Mesenchymal stem cell (in vitro differentiated cells and primary cell): ENCODE measurements at regions not wholly inside any gene's neighbourhood (a gene's known extent, or its start where the extent isn't known, plus 50 kb on each side); places are given as distances from the start of the nearest gene placed in this dataset.
"Not testable (repeated sequence)": the region's sequence is repeated elsewhere in the genome, so short reads cannot be mapped to it uniquely, and the experiment has no call there.

Experiments used
- DNase-seq: peaks from one replicate; pipeline ENCODE4 v3.0.0-alpha.2; 2013
- H2AFZ ChIP-seq: one replicate; pipeline ENCODE4 v1.6.1; 2013; ENCODE audit warnings: low read depth, mild to moderate bottlenecking, control low read depth, inconsistent platforms, low read length, moderate library complexity
- H2AK5ac ChIP-seq: 2 replicates; pipeline ENCODE4 v1.6.1; 2013; ENCODE audit warnings: low read length, moderate library complexity, mild to moderate bottlenecking, inconsistent platforms; ENCODE audit not compliant: severe bottlenecking
- H2BK120ac ChIP-seq: one replicate; pipeline ENCODE4 v1.6.1; 2013; ENCODE audit warnings: low read depth, mild to moderate bottlenecking, inconsistent platforms, low read length, moderate library complexity
- H2BK12ac ChIP-seq, 2 experiments: one replicate each; pipeline ENCODE4 v1.6.1; 2013; ENCODE audit warnings: inconsistent platforms in 2 of 2, low read length in 2 of 2, mild to moderate bottlenecking in 2 of 2, moderate library complexity in 2 of 2, control low read depth in 1 of 2
- H2BK15ac ChIP-seq: one replicate; pipeline ENCODE4 v1.6.1; 2013; ENCODE audit warnings: mild to moderate bottlenecking, low read depth, inconsistent platforms; ENCODE audit not compliant: poor library complexity, severe bottlenecking
- H2BK5ac ChIP-seq: 2 replicates; pipeline ENCODE4 v1.6.1; 2013; ENCODE audit warnings: low read depth, mild to moderate bottlenecking, low read length, control low read depth, inconsistent platforms; ENCODE audit not compliant: poor library complexity, severe bottlenecking
- H3K14ac ChIP-seq, 2 experiments: one replicate each; pipeline ENCODE4 v1.6.1; 2013; ENCODE audit warnings: inconsistent platforms in 2 of 2, low read length in 2 of 2, control low read depth in 1 of 2, mild to moderate bottlenecking in 1 of 2, moderate library complexity in 1 of 2
- H3K18ac ChIP-seq, 2 experiments: one replicate each; pipeline ENCODE4 v1.6.1; 2013; ENCODE audit warnings: inconsistent platforms in 2 of 2, low read length in 2 of 2, control low read depth in 1 of 2, low read depth in 1 of 2, mild to moderate bottlenecking in 1 of 2
- H3K23ac ChIP-seq, 2 experiments: one replicate each; pipeline ENCODE4 v1.6.1; 2013; ENCODE audit warnings: inconsistent platforms in 2 of 2, low read length in 2 of 2, mild to moderate bottlenecking in 2 of 2, moderate library complexity in 2 of 2, control low read depth in 1 of 2
- H3K27ac ChIP-seq: 2 replicates; pipeline ENCODE4 v1.5.1; 2013; ENCODE audit warnings: mild to moderate bottlenecking, moderate library complexity, low read length, control low read depth, inconsistent platforms; ENCODE audit not compliant: poor library complexity, severe bottlenecking
- H3K27me3 ChIP-seq, 2 experiments: 2 replicates each; pipeline versions ENCODE4 v1.6.1 to v1.7.0; 2013; ENCODE audit warnings: low read length in 2 of 2, mild to moderate bottlenecking in 2 of 2, moderate library complexity in 2 of 2, control low read depth in 1 of 2, inconsistent platforms in 1 of 2; ENCODE audit not compliant: control insufficient read depth in 1 of 2, insufficient read depth in 1 of 2
- H3K36me3 ChIP-seq, 2 experiments: 2 replicates each; pipeline versions ENCODE4 v1.6.1 to v1.7.0; 2013; ENCODE audit warnings: low read length in 2 of 2, control low read depth in 1 of 2, inconsistent platforms in 1 of 2, low read depth in 1 of 2, mild to moderate bottlenecking in 1 of 2; ENCODE audit not compliant: insufficient read depth in 2 of 2, control insufficient read depth in 1 of 2
- H3K4ac ChIP-seq, 2 experiments: one replicate each; pipeline ENCODE4 v1.6.1; 2013; ENCODE audit warnings: inconsistent platforms in 2 of 2, low read length in 2 of 2, mild to moderate bottlenecking in 2 of 2, moderate library complexity in 2 of 2, control low read depth in 1 of 2, low read depth in 1 of 2
- H3K4me1 ChIP-seq: 2 replicates; pipeline ENCODE4 v1.6.1; 2013; ENCODE audit warnings: low read depth, low read length, control low read depth; ENCODE audit not compliant: control insufficient read depth, insufficient read depth
- H3K4me2 ChIP-seq: 2 replicates; pipeline ENCODE4 v1.6.1; 2013; ENCODE audit warnings: low read length, mild to moderate bottlenecking, inconsistent platforms; ENCODE audit not compliant: poor library complexity, severe bottlenecking
- H3K4me3 ChIP-seq, 2 experiments: 2 replicates each; pipeline versions ENCODE4 v1.5.1 to v1.7.0; 2013; ENCODE audit warnings: low read length in 2 of 2, mild to moderate bottlenecking in 2 of 2, control low read depth in 1 of 2, low read depth in 1 of 2; ENCODE audit not compliant: insufficient read depth in 1 of 2
- H3K79me1 ChIP-seq: replicated peaks from 2 replicates; pipeline ENCODE4 v1.6.1; 2013; ENCODE audit warnings: mild to moderate bottlenecking, control low read depth, low read length, inconsistent platforms; ENCODE audit not compliant: poor library complexity, severe bottlenecking
- H3K9ac ChIP-seq: 2 replicates; pipeline ENCODE4 v1.7.0; 2013; ENCODE audit warnings: mild to moderate bottlenecking, low read length, moderate library complexity
- H3K9me3 ChIP-seq: 2 replicates; pipeline ENCODE4 v1.7.0; 2013; ENCODE audit warnings: mild to moderate bottlenecking, low read length; ENCODE audit not compliant: control insufficient read depth
- H4K8ac ChIP-seq: one replicate; pipeline ENCODE4 v1.6.1; 2013; ENCODE audit warnings: inconsistent platforms, mild to moderate bottlenecking, low read length, moderate library complexity
- H4K91ac ChIP-seq: one replicate; pipeline ENCODE4 v1.6.1; 2013; ENCODE audit warnings: mild to moderate bottlenecking, low read length, inconsistent platforms
- WGBS: methylation state at CpG from one replicate; pipeline ENCODE4 v1.1.7; 2013; ENCODE audit warnings: mixed read lengths; 5-methylcytosine and 5-hydroxymethylcytosine counted together

DNA sequence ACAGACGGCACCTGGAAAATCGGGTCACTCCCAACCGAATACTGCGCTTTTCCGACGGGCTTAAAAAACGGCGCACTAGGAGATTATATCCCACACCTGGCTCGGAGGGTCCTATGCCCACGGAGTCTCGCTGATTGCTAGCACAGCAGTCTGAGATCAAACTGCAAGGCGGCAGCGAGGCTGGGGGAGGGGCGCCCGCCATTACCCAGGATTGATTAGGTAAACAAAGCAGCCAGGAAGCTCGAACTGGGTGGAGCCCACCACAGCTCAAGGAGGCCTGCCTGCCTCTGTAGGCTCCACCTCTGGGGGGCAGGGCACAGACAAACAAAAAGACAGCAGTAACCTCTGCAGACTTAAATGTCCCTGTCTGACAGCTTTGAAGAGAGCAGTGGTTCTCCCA, 64.5 kb downstream of the SLC30A10 start:
- not testable (repeated sequence) for H2AFZ ChIP-seq, H3K23ac ChIP-seq, H3K14ac ChIP-seq, H2AK5ac ChIP-seq, H3K18ac ChIP-seq, H3K36me3 ChIP-seq, H2BK12ac ChIP-seq, H3K9ac ChIP-seq, H3K79me1 ChIP-seq, H2BK120ac ChIP-seq, H3K4ac ChIP-seq, H3K27ac ChIP-seq, H2BK15ac ChIP-seq, DNase-seq, H3K4me2 ChIP-seq, H3K4me3 ChIP-seq, H3K9me3 ChIP-seq, H3K4me1 ChIP-seq, H2BK5ac ChIP-seq, H4K8ac ChIP-seq, H4K91ac ChIP-seq
- whole genome bisulfite sequencing, result 80% methylated on average over 5 of the region's 16 CpGs
- peaks cover 6 to 18% of the 10 kb centered on the region in 2 experiments for H3K27me3 ChIP-seq

DNA sequence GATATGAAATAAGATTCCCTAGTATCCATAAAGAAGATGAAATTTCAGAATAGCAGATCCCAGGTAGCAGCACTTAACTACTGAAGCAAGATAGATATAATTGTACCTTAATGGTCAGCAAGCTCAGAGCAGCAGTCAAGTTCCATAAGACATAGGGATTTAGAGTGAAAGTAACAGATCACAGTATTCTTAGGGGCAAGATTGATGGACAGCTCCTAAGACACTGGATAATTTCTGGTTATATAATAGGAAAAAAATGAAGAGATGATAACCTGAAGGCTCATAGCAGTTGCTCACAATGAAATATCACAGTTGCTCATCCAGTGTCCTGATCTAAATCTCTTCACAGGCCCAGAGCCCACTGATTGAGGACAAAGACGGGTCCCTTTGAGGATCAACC, 66.0 kb downstream of the SLC30A10 start:
- Histone ChIP-seq H3K4me2 (no peak overlapping the region), H3K9me3 (no peaks in the 10 kb centered on the region), H4K91ac (no peak overlapping the region), H3K4me1 (no peaks in the 10 kb centered on the region), H3K36me3 (no peaks in the 10 kb centered on the region), H2AK5ac (no peak overlapping the region), H2BK12ac (no peak overlapping the region), H3K27me3 (peaks cover 6 to 18% of the 10 kb centered on the region in 2 experiments), H3K27ac (no peak overlapping the region), H2BK120ac (no peak overlapping the region), H3K4me3 (no peak overlapping the region), H3K23ac (no peak overlapping the region), H2BK15ac (no peak overlapping the region), H2BK5ac (no peak overlapping the region), H2AFZ (no peak overlapping the region), H3K18ac (no peak overlapping the region), H4K8ac (no peak overlapping the region), H3K4ac (no peak overlapping the region), H3K14ac (no peak overlapping the region), H3K9ac (no peak overlapping the region), H3K79me1 (no peaks in the 10 kb centered on the region)
- no peak for DNase-seq
- WGBS, result 46% methylated on average over 1 of the region's 1 CpG

DNA sequence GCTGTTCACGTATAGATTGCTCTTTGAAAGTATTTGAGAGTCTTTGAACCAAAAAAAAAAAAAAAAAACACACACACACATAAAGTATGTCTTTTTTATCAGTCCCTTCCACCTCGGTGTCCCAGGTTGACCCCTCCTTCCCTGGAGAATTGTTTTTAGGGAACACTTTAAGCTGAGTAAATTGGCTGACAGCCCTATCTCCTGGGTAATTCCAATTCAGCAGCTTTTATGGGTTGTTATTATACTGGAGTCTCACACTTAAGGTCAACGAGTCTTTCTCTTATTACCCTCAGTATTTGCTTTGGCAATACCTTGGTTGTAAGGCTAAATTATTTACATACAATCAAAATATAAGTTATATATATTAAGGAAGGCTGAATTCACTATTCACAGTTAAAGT, 69.4 kb downstream of the SLC30A10 start:
- no peak overlapping the region for H3K14ac ChIP-seq
- H4K91ac ChIP-seq, result no peak overlapping the region
- no peaks in the 10 kb centered on the region for H3K79me1 ChIP-seq
- no peaks in the 10 kb centered on the region for H3K9me3 ChIP-seq
- no peak overlapping the region for H3K4me3 ChIP-seq
- no peaks in the 10 kb centered on the region for H3K36me3 ChIP-seq
- WGBS, result no CpG with 5 or more reads among the region's 3 CpGs
- H3K27me3 ChIP-seq, result peaks cover 6 to 18% of the 10 kb centered on the region in 2 experiments
- no peak overlapping the region for H3K18ac ChIP-seq
- no peak overlapping the region for H3K4ac ChIP-seq
- H3K23ac ChIP-seq, result no peak overlapping the region
- no peak for DNase-seq
- no peak overlapping the region for H2BK5ac ChIP-seq
- no peak overlapping the region for H3K4me2 ChIP-seq
- no peak overlapping the region for H2AFZ ChIP-seq
- H2BK15ac ChIP-seq, result no peak overlapping the region
- H3K4me1 ChIP-seq, result no peaks in the 10 kb centered on the region
- no peak overlapping the region for H3K9ac ChIP-seq
- H2BK12ac ChIP-seq, result no peak overlapping the region
- H2BK120ac ChIP-seq, result no peak overlapping the region
- H2AK5ac ChIP-seq, result no peak overlapping the region
- no peak overlapping the region for H4K8ac ChIP-seq
- H3K27ac ChIP-seq, result no peak overlapping the region

DNA sequence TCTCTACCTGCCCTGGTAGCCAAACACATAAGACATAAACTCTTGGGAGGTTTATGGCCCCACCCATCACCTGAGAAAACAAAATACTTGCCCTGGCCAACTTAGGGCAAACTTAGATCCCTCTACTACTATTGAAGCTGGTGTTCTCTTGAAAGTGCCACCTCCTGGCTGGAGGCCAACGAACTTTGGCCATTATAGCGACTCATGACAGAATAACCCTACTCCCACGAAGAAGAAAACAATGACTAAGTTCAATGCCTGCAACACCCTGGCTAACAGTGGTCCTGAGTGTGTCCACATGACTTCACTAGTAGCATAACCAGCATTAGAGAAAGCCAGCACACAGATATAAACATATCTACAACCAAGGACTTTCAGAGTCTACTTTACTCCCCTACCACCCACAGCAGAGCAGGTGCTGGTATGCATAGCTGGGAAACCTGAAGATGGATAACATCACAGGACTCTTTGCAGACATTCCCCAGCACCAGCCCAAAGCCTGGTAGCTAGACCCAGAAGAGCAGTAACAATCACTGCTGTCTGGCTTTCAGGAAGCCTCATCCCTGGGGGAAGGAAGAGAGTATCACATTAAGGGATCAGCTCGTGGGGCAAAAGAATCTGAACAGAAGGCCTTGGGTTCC, 81.0 kb downstream of the SLC30A10 start:
- Histone ChIP-seq H3K27me3 (no peaks in the 10 kb centered on the region), H3K4me2 (no peak overlapping the region), H3K4me1 (no peaks in the 10 kb centered on the region), H3K36me3 (no peaks in the 10 kb centered on the region), H3K4ac (no peak overlapping the region), H3K18ac (no peak overlapping the region), H2AFZ (no peak overlapping the region), H4K8ac (no peak overlapping the region), H3K79me1 (no peaks in the 10 kb centered on the region), H3K14ac (no peak overlapping the region), H3K23ac (no peak overlapping the region), H2BK15ac (no peak overlapping the region), H3K4me3 (no peak overlapping the region), H2BK12ac (no peak overlapping the region), H4K91ac (no peak overlapping the region), H3K9me3 (peaks cover 17% of the 10 kb centered on the region), H3K27ac (no peak overlapping the region), H2BK120ac (no peak overlapping the region), H2BK5ac (no peak overlapping the region), H3K9ac (no peak overlapping the region), H2AK5ac (no peak overlapping the region)
- no peak for DNase-seq
- 51% methylated on average over 3 of the region's 4 CpGs for whole genome bisulfite sequencing
